ENCODE measurements at regions not wholly inside any gene's neighbourhood (a gene's known extent, or its start where the extent isn't known, plus 50 kb on each side); places are given as distances from the start of the nearest gene placed in this dataset.
A peak's percentile ranks its signal among the peaks of the same experiment; 100 is the strongest.

DNA sequence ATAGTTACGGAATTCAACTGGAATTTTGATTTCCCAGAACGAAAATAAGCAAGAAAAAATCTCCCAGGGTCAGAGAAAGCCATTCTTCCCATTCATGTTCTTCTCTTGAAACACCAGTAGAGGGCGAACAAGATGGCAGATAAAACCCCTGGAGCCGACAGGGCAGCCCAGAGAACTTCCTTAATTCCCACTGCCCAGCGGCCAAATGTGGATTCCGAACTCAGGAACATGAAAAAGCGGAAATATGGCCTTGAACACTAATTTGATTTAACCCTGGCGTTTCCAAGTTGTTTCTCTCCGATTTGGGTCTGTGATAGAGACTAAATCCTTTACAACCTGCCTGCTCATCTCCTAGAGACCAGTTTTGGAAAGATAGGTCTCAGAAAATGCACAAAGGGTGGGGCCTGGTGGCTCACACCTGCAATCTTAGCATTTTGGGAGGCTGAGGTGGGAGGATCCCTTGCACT, 100.7 kb upstream of the WAC start:
- TF ChIP-seq, protein P1, sequence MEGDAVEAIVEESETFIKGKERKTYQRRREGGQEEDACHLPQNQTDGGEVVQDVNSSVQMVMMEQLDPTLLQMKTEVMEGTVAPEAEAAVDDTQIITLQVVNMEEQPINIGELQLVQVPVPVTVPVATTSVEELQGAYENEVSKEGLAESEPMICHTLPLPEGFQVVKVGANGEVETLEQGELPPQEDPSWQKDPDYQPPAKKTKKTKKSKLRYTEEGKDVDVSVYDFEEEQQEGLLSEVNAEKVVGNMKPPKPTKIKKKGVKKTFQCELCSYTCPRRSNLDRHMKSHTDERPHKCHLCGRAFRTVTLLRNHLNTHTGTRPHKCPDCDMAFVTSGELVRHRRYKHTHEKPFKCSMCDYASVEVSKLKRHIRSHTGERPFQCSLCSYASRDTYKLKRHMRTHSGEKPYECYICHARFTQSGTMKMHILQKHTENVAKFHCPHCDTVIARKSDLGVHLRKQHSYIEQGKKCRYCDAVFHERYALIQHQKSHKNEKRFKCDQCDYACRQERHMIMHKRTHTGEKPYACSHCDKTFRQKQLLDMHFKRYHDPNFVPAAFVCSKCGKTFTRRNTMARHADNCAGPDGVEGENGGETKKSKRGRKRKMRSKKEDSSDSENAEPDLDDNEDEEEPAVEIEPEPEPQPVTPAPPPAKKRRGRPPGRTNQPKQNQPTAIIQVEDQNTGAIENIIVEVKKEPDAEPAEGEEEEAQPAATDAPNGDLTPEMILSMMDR (IDR thresholded peaks at IDR 0.05 in 2 of 3, conservative IDR thresholded peaks at IDR 0.05 in 1 of 3; ENCODE audit: borderline replicate concordance in 1 of 3, insufficient read depth in 1 of 3, low read depth in 2 of 3, low read length in 2 of 3): peak; percentile 67 to 83 (median 81)
- TF ChIP-seq POLR2A (IDR thresholded peaks at IDR 0.05; ENCODE audit: borderline replicate concordance, extremely low read depth, insufficient read depth, insufficient read length) (no peak), POLR2AphosphoS5 (IDR thresholded peaks at IDR 0.05; ENCODE audit: low read depth, low read length) (no peak), SIN3A (IDR thresholded peaks at IDR 0.05; ENCODE audit: low read depth) (no peak), YY1 (IDR thresholded peaks at IDR 0.05; ENCODE audit: extremely low read depth, insufficient replicate concordance, low read depth, low read length) (peak; percentile 75), ZFX (IDR thresholded peaks at IDR 0.05) (no peak), EZH2phosphoT487 (IDR thresholded peaks at IDR 0.05; ENCODE audit: borderline replicate concordance) (no peak), REST (IDR thresholded peaks at IDR 0.05; ENCODE audit: low read depth) (no peak)
- TF ChIP-seq, protein P2, sequence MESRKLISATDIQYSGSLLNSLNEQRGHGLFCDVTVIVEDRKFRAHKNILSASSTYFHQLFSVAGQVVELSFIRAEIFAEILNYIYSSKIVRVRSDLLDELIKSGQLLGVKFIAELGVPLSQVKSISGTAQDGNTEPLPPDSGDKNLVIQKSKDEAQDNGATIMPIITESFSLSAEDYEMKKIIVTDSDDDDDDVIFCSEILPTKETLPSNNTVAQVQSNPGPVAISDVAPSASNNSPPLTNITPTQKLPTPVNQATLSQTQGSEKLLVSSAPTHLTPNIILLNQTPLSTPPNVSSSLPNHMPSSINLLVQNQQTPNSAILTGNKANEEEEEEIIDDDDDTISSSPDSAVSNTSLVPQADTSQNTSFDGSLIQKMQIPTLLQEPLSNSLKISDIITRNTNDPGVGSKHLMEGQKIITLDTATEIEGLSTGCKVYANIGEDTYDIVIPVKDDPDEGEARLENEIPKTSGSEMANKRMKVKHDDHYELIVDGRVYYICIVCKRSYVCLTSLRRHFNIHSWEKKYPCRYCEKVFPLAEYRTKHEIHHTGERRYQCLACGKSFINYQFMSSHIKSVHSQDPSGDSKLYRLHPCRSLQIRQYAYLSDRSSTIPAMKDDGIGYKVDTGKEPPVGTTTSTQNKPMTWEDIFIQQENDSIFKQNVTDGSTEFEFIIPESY (IDR thresholded peaks at IDR 0.05; ENCODE audit: extremely low read depth, insufficient replicate concordance, low read length): no peak
